ENCODE measurements at regions not wholly inside any gene's neighbourhood (a gene's known extent, or its start where the extent isn't known, plus 50 kb on each side); places are given as distances from the start of the nearest gene placed in this dataset.

DNA sequence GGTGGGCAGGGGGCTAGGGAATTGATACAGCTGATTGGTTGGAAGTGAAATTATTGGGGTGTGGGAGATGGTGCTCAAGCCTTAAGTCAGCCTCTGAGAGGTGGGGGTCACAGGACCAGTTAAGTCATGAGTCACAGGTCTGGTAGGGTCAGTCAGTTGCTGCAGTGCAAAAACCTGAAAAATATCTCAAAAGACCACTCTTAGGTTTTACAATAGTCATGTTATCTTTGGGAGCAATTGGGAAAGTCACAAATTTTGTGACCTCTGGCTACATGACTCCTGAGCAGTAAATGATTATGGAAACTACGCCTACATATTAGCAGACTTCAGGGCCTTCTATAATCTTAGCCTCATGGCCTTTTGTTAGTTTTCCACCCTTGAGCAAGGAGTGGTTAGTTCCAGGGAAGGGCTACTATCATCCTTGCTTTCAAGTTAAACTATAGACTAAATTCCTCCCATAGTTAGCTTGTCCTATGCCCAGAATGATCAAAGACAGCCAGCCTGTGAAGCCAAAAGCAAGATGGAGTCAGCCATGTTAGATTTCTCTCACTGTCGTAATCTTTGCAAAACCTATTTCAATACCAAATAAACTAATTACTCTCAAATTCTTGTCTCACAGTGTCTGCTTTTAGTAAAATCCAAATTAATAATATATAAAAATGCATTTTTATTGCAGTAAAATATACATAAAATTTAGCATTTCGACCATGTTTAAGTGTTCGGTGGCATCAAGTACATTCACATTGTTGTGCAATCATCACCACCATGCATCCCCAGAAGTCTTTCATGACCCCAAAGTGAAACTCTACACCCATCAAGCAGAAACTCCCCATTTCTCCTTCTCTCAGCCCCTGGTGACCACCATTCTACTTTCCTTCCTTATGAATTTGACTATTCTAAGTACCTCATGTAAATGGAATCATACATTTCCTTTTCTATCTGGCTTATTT is 60.9 kb upstream of the CD2AP start:
- H3F3A ChIP-seq (replicated peaks; ENCODE audit: insufficient read depth) = no peaks in the 10 kb centered on the region
- 72% methylated on average over 4 of the region's 4 CpGs for WGBS (ENCODE audit: low lambda C conversion rate)
- peaks cover 0 to 2% of the 10 kb centered on the region in 2 experiments; a peak in 1 of 4 replicates for H3K4me1 ChIP-seq (ENCODE audit: control insufficient read depth in 1 of 2, insufficient read depth in 2 of 2, low read depth in 1 of 2, low read length in 1 of 2)
- H3K79me2 ChIP-seq (ENCODE audit: insufficient read depth) = no peaks in the 10 kb centered on the region
- no peaks in the 10 kb centered on the region for H3K9me2 ChIP-seq
- ChIA-PET CTCF (interaction anchor here (0.6 to 0.7 kb wide), 2 partner anchors 62 to 370 kb away, joined by 3 read pairs; no protein-coding TSS in a partner anchor), POLR2A (no interaction called here)
- H3K9ac ChIP-seq = no peak overlapping the region
- no peak overlapping the region for H2AFZ ChIP-seq (ENCODE audit: low read depth)
- DNase-seq = no peak
- H3K36me3 ChIP-seq (replicated peaks in 1 of 2; ENCODE audit: control insufficient read depth in 1 of 2, insufficient read depth in 2 of 2, low read length in 1 of 2) = no peaks in the 10 kb centered on the region
- H3K9me3 ChIP-seq = no peaks in the 10 kb centered on the region
- no peak overlapping the region for H3K4me2 ChIP-seq
- no peak for TF ChIP-seq NFIC (IDR thresholded peaks at IDR 0.05; ENCODE audit: borderline replicate concordance)
- no peak for TF ChIP-seq RXRA (IDR thresholded peaks at IDR 0.05; ENCODE audit: borderline replicate concordance, low read depth)
- TF ChIP-seq GATA2 (CRISPR knock-in tag; IDR thresholded peaks at IDR 0.05) = no peak
- TF ChIP-seq RFX5 (IDR thresholded peaks at IDR 0.05; ENCODE audit: low read length) = no peak
- TF ChIP-seq, protein P1, sequence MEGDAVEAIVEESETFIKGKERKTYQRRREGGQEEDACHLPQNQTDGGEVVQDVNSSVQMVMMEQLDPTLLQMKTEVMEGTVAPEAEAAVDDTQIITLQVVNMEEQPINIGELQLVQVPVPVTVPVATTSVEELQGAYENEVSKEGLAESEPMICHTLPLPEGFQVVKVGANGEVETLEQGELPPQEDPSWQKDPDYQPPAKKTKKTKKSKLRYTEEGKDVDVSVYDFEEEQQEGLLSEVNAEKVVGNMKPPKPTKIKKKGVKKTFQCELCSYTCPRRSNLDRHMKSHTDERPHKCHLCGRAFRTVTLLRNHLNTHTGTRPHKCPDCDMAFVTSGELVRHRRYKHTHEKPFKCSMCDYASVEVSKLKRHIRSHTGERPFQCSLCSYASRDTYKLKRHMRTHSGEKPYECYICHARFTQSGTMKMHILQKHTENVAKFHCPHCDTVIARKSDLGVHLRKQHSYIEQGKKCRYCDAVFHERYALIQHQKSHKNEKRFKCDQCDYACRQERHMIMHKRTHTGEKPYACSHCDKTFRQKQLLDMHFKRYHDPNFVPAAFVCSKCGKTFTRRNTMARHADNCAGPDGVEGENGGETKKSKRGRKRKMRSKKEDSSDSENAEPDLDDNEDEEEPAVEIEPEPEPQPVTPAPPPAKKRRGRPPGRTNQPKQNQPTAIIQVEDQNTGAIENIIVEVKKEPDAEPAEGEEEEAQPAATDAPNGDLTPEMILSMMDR (IDR thresholded peaks at IDR 0.05) = no peak
- TF ChIP-seq, protein P2, sequence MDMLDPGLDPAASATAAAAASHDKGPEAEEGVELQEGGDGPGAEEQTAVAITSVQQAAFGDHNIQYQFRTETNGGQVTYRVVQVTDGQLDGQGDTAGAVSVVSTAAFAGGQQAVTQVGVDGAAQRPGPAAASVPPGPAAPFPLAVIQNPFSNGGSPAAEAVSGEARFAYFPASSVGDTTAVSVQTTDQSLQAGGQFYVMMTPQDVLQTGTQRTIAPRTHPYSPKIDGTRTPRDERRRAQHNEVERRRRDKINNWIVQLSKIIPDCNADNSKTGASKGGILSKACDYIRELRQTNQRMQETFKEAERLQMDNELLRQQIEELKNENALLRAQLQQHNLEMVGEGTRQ (IDR thresholded peaks at IDR 0.05; ENCODE audit: borderline replicate concordance, low read depth, low read length) = no peak
- TF ChIP-seq ELF1 (IDR thresholded peaks at IDR 0.05) = no peak
- TF ChIP-seq EP300 (IDR thresholded peaks at IDR 0.05; ENCODE audit: borderline replicate concordance in 1 of 2, low read depth in 1 of 2, low read length in 1 of 2) = no peak
- TF ChIP-seq CHD2 (IDR thresholded peaks at IDR 0.05; ENCODE audit: low read length, partially characterized antibody) = no peak
- TF ChIP-seq, protein P3, sequence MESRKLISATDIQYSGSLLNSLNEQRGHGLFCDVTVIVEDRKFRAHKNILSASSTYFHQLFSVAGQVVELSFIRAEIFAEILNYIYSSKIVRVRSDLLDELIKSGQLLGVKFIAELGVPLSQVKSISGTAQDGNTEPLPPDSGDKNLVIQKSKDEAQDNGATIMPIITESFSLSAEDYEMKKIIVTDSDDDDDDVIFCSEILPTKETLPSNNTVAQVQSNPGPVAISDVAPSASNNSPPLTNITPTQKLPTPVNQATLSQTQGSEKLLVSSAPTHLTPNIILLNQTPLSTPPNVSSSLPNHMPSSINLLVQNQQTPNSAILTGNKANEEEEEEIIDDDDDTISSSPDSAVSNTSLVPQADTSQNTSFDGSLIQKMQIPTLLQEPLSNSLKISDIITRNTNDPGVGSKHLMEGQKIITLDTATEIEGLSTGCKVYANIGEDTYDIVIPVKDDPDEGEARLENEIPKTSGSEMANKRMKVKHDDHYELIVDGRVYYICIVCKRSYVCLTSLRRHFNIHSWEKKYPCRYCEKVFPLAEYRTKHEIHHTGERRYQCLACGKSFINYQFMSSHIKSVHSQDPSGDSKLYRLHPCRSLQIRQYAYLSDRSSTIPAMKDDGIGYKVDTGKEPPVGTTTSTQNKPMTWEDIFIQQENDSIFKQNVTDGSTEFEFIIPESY (IDR thresholded peaks at IDR 0.05; ENCODE audit: borderline replicate concordance, low read depth) = no peak
- TF ChIP-seq, protein P4, sequence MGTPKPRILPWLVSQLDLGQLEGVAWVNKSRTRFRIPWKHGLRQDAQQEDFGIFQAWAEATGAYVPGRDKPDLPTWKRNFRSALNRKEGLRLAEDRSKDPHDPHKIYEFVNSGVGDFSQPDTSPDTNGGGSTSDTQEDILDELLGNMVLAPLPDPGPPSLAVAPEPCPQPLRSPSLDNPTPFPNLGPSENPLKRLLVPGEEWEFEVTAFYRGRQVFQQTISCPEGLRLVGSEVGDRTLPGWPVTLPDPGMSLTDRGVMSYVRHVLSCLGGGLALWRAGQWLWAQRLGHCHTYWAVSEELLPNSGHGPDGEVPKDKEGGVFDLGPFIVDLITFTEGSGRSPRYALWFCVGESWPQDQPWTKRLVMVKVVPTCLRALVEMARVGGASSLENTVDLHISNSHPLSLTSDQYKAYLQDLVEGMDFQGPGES (IDR thresholded peaks at IDR 0.05; ENCODE audit: low read depth, low read length) = no peak
- TF ChIP-seq FOXJ3 (CRISPR knock-in tag; IDR thresholded peaks at IDR 0.05) = no peak
- TF ChIP-seq, protein P5, sequence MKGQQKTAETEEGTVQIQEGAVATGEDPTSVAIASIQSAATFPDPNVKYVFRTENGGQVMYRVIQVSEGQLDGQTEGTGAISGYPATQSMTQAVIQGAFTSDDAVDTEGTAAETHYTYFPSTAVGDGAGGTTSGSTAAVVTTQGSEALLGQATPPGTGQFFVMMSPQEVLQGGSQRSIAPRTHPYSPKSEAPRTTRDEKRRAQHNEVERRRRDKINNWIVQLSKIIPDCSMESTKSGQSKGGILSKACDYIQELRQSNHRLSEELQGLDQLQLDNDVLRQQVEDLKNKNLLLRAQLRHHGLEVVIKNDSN (IDR thresholded peaks at IDR 0.05; ENCODE audit: borderline replicate concordance, low read depth) = no peak
- no peak for TF ChIP-seq TEAD4 (IDR thresholded peaks at IDR 0.05; ENCODE audit: borderline replicate concordance, insufficient read depth)
- no peak for TF ChIP-seq YY1 (IDR thresholded peaks at IDR 0.05; ENCODE audit: low read depth)
- TF ChIP-seq GABPA (IDR thresholded peaks at IDR 0.05; ENCODE audit: low read depth) = no peak
- TF ChIP-seq MXI1 (IDR thresholded peaks at IDR 0.05; ENCODE audit: low read depth, low read length) = no peak
- TF ChIP-seq POLR2AphosphoS5 (IDR thresholded peaks at IDR 0.05; ENCODE audit: low read depth, low read length) = no peak
- TF ChIP-seq, protein P6, sequence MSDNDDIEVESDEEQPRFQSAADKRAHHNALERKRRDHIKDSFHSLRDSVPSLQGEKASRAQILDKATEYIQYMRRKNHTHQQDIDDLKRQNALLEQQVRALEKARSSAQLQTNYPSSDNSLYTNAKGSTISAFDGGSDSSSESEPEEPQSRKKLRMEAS (IDR thresholded peaks at IDR 0.05; ENCODE audit: low read depth) = no peak
- H3K27ac ChIP-seq (ENCODE audit: low read depth in 2 of 2, low read length in 1 of 2) = no peak overlapping the region
- H4K20me1 ChIP-seq (ENCODE audit: insufficient read depth) = no peaks in the 10 kb centered on the region
- H3K4me3 ChIP-seq (ENCODE audit: low read depth in 2 of 2, low read length in 1 of 2) = no peak overlapping the region
- no peaks in the 10 kb centered on the region; the same call in 1 of the 2 replicates for H3K27me3 ChIP-seq (ENCODE audit: insufficient read depth)
